Activated naive CD4-positive, alpha-beta T cell treated with anti-CD3 and anti-CD28 coated beads, Interleukin-2, amount 10 ng/mL, durations not matched to agents 7 days and 5 days (primary cell): ENCODE measurements at regions not wholly inside any gene's neighbourhood (a gene's known extent, or its start where the extent isn't known, plus 50 kb on each side); places are given as distances from the start of the nearest gene placed in this dataset.

ENCODE experiments used
- CTCF ChIA-PET: fragments of 350-600 bp; sonication (Branson Sonifier 250); formaldehyde crosslinking; loops from one replicate; lab custom pipeline; 2021; ENCODE audit warnings: antibody characterized with exemption; lab: Charles Lee
- DNase-seq: peaks from one replicate; pipeline ENCODE4 v3.0.0-alpha.2; 2020
- H3K27ac Mint-ChIP-seq: one replicate; pipeline ENCODE4 v1.8.0; 2021; ENCODE audit warnings: mild to moderate bottlenecking, moderate library complexity, mixed read lengths
- H3K27me3 Mint-ChIP-seq: one replicate; pipeline ENCODE4 v1.8.0; 2021; ENCODE audit warnings: mild to moderate bottlenecking, mixed read lengths
- H3K36me3 Mint-ChIP-seq: one replicate; pipeline ENCODE4 v1.8.0; 2021; ENCODE audit warnings: mixed read lengths
- H3K4me1 Mint-ChIP-seq: one replicate; pipeline ENCODE4 v1.8.0; 2021; ENCODE audit warnings: mixed read lengths
- H3K4me3 Mint-ChIP-seq: one replicate; pipeline ENCODE4 v1.8.0; 2021; ENCODE audit warnings: mild to moderate bottlenecking, moderate library complexity, mixed read lengths
- H3K9me3 Mint-ChIP-seq: one replicate; pipeline ENCODE4 v1.8.0; 2021; ENCODE audit warnings: mixed read lengths

- Mint-ChIP-seq H3K27me3 (no peaks in the 10 kb centered on the region), H3K4me1 (no peaks in the 10 kb centered on the region), H3K27ac (no peak overlapping the region), H3K4me3 (no peak overlapping the region), H3K9me3 (no peaks in the 10 kb centered on the region), H3K36me3 (no peaks in the 10 kb centered on the region)
- CTCF ChIA-PET, result no interaction called here
- DNase-seq, result no peak
Measured at GRCh38 chr7:84389242-84389641, 194.7 kb upstream of the SEMA3A start.

DNA sequence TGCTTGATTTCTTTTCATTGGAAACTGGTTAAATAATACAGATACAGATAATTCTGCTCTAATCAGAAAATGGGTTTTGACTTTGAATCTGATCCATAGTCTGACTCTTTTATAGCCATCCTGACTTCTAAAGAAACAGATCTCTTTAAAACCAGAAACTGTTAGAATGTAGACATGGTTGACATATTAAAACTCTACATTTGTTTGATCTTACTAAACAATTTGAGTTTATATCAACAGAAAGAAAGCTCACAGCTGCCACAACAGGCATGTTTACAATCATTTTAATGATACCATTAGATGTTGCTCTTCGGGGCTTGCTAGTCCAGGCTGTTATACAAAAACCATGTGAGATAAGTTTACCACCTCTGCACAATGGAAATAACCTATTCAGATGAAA, 193.0 kb upstream of the SEMA3A start:
- no peak overlapping the region for H3K27ac Mint-ChIP-seq
- no peaks in the 10 kb centered on the region for H3K27me3 Mint-ChIP-seq
- H3K36me3 Mint-ChIP-seq, result no peaks in the 10 kb centered on the region
- H3K4me3 Mint-ChIP-seq, result no peak overlapping the region
- CTCF ChIA-PET, result no interaction called here
- no peaks in the 10 kb centered on the region for H3K9me3 Mint-ChIP-seq
- H3K4me1 Mint-ChIP-seq, result no peaks in the 10 kb centered on the region
- DNase-seq, result no peak

- H3K27me3 Mint-ChIP-seq, result no peaks in the 10 kb centered on the region
- no peak for DNase-seq
- CTCF ChIA-PET, result no interaction called here
- no peak overlapping the region for H3K4me3 Mint-ChIP-seq
- H3K36me3 Mint-ChIP-seq, result no peaks in the 10 kb centered on the region
- H3K4me1 Mint-ChIP-seq, result no peaks in the 10 kb centered on the region
- no peaks in the 10 kb centered on the region for H3K9me3 Mint-ChIP-seq
- no peak overlapping the region for H3K27ac Mint-ChIP-seq
Measured at GRCh38 chr7:84384417-84384816, 189.8 kb upstream of the SEMA3A start.

DNA sequence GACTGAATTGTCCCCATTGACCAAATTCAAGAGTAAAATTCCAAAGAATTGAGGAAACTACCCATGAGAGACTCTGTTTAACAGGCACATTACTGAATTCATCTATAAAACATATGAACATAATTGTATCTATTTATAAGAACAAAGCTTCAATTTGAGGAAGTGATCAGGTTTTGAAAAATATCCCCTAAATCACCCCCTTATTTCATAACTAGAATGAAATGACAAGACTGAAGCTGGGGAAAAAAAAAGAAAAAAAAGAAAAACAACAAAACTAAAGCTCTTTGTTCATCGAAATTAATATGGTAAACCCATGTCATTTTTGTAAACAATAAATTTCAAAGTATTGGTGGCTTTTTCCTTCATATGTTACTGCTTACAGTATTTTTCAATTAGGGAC, 184.9 kb upstream of the SEMA3A start:
- no peaks in the 10 kb centered on the region for H3K27me3 Mint-ChIP-seq
- CTCF ChIA-PET, result no interaction called here
- no peaks in the 10 kb centered on the region for H3K9me3 Mint-ChIP-seq
- DNase-seq, result no peak
- H3K27ac Mint-ChIP-seq, result no peak overlapping the region
- H3K36me3 Mint-ChIP-seq, result no peaks in the 10 kb centered on the region
- no peaks in the 10 kb centered on the region for H3K4me1 Mint-ChIP-seq
- no peak overlapping the region for H3K4me3 Mint-ChIP-seq

DNA sequence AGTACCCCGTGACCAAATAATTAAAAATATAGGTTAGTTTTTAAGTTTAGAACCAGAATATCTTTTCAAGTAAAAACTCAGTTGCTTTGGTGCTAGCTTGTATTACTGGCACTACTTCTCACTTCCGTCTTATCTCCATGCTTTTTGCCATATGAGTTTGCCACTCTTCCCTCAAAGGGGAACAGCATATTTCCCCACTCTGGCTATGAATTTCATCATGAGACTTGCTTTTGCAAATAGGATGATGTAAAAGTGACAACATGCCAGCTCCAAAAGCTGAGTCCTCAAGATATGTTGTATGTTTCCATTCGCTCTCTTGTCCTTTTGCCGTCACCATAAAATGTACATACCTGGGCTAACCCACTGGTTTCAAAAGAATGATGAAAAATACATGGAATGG, 178.1 kb upstream of the SEMA3A start:
- CTCF ChIA-PET, result no interaction called here
- no peaks in the 10 kb centered on the region for H3K27me3 Mint-ChIP-seq
- no peaks in the 10 kb centered on the region for H3K4me1 Mint-ChIP-seq
- H3K4me3 Mint-ChIP-seq, result no peak overlapping the region
- DNase-seq, result no peak
- H3K36me3 Mint-ChIP-seq, result no peaks in the 10 kb centered on the region
- H3K9me3 Mint-ChIP-seq, result no peaks in the 10 kb centered on the region
- H3K27ac Mint-ChIP-seq, result no peak overlapping the region

DNA sequence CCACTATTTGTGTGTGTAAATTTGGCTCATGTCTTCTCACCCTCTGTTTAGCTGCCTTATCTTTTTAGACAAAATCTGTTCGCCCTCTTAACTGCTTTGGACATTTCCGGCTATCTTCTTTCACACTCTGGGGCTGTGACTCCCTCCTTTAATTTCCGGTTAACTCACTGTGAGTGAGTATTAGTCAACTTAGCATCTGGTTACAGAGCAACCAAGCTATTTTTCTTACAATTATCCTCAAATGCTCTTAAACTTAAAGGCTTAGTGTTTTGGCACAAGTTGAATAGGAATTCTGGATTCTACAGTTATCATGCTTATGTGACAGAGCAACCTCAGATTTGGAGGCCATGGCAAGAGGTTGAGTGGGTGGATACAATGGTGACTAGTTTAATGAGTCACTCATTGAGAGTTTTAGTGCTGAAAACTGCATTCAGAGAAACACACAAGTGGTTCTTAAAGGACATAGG, 177.6 kb upstream of the SEMA3A start:
- no peak overlapping the region for H3K27ac Mint-ChIP-seq
- no peaks in the 10 kb centered on the region for H3K4me1 Mint-ChIP-seq
- no peaks in the 10 kb centered on the region for H3K9me3 Mint-ChIP-seq
- no peaks in the 10 kb centered on the region for H3K27me3 Mint-ChIP-seq
- no peak for DNase-seq
- CTCF ChIA-PET, result no interaction called here
- H3K36me3 Mint-ChIP-seq, result no peaks in the 10 kb centered on the region
- no peak overlapping the region for H3K4me3 Mint-ChIP-seq

- Mint-ChIP-seq H3K36me3 (no peaks in the 10 kb centered on the region), H3K4me3 (no peak overlapping the region)
- CTCF ChIA-PET, result no interaction called here
Measured at GRCh38 chr7:84370114-84370513, 175.5 kb upstream of the SEMA3A start.

GRCh38 chr7:84368122-84368521, 173.5 kb upstream of the SEMA3A start:
- DNase-seq, result no peak
- no peaks in the 10 kb centered on the region for H3K27me3 Mint-ChIP-seq
- no peaks in the 10 kb centered on the region for H3K9me3 Mint-ChIP-seq
- CTCF ChIA-PET, result no interaction called here
- no peak overlapping the region for H3K4me3 Mint-ChIP-seq
- H3K27ac Mint-ChIP-seq, result no peak overlapping the region
- H3K4me1 Mint-ChIP-seq, result no peaks in the 10 kb centered on the region
- no peaks in the 10 kb centered on the region for H3K36me3 Mint-ChIP-seq

More at GRCh38 chr7:84370114-84370513, 175.5 kb upstream of the SEMA3A start:
- no peak for DNase-seq
- H3K27ac Mint-ChIP-seq, result no peak overlapping the region
- no peaks in the 10 kb centered on the region for H3K27me3 Mint-ChIP-seq
- no peaks in the 10 kb centered on the region for H3K9me3 Mint-ChIP-seq
- no peaks in the 10 kb centered on the region for H3K4me1 Mint-ChIP-seq

DNA sequence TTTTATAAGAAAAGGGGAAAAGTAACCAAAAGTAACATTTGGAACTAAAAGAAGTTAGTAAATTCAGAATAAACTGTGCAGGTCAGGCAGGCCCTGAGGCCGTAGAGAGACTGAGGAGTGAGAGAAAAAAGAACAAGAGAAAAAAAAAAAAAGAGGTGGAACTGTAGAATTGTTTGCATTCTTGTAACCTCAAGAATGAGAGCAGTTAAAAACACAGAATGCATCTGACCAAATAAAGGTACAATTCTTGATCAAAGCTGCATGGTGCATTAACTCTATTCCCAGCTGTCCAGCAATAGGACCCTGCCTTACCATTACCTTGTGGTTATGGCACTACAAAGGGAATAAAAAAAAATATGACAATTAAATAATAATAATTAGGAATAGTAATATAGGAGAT, 170.1 kb upstream of the SEMA3A start:
- DNase-seq, result no peak
- no peaks in the 10 kb centered on the region for H3K9me3 Mint-ChIP-seq
- no peaks in the 10 kb centered on the region for H3K27me3 Mint-ChIP-seq
- no peak overlapping the region for H3K4me3 Mint-ChIP-seq
- H3K4me1 Mint-ChIP-seq, result no peaks in the 10 kb centered on the region
- H3K36me3 Mint-ChIP-seq, result no peaks in the 10 kb centered on the region
- H3K27ac Mint-ChIP-seq, result no peak overlapping the region
- CTCF ChIA-PET, result interaction anchor here (1.5 kb wide), 1 partner anchor 11 kb away, joined by 3 read pairs; no protein-coding TSS in a partner anchor

DNA sequence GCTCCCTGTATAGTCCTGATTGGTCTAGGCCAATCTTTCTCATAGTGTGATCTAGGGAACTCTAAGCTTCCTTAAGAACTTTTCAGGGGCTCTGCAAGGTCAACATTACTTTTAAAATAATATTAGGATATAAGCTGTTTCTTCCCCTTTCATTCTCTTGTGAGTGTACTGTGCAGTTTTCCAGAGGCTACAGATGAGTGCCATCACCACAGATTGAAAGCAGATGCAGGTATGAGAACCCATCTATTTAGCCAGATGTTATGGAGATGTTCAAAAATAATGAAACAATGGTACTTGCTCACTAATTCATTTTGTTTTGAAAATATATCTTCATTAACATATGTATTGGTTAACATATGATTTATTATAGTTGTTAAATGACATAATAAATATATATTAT, 169.2 kb upstream of the SEMA3A start:
- Mint-ChIP-seq H3K9me3 (no peaks in the 10 kb centered on the region), H3K4me3 (no peak overlapping the region), H3K36me3 (no peaks in the 10 kb centered on the region), H3K27ac (no peak overlapping the region), H3K27me3 (no peaks in the 10 kb centered on the region), H3K4me1 (no peaks in the 10 kb centered on the region)
- CTCF ChIA-PET, result interaction anchor here (1.0 to 1.5 kb wide), 2 partner anchors 12 to 17 kb away, joined by 3 read pairs; no protein-coding TSS in a partner anchor
- no peak for DNase-seq

- Mint-ChIP-seq H3K36me3 (no peaks in the 10 kb centered on the region), H3K27me3 (no peaks in the 10 kb centered on the region), H3K27ac (no peak overlapping the region), H3K4me1 (no peaks in the 10 kb centered on the region), H3K9me3 (no peaks in the 10 kb centered on the region), H3K4me3 (no peak overlapping the region)
- CTCF ChIA-PET, result interaction anchor here (1.0 kb wide), 1 partner anchor 16 kb away, joined by 3 read pairs; no protein-coding TSS in a partner anchor
- no peak for DNase-seq
Measured at GRCh38 chr7:84362828-84363227, 168.2 kb upstream of the SEMA3A start.

- Mint-ChIP-seq H3K27me3 (no peaks in the 10 kb centered on the region), H3K27ac (no peak overlapping the region), H3K4me1 (no peaks in the 10 kb centered on the region), H3K9me3 (no peaks in the 10 kb centered on the region), H3K4me3 (no peak overlapping the region), H3K36me3 (no peaks in the 10 kb centered on the region)
- CTCF ChIA-PET, result no interaction called here
- DNase-seq, result no peak
Measured at GRCh38 chr7:84362360-84362759, 167.8 kb upstream of the SEMA3A start.

DNA sequence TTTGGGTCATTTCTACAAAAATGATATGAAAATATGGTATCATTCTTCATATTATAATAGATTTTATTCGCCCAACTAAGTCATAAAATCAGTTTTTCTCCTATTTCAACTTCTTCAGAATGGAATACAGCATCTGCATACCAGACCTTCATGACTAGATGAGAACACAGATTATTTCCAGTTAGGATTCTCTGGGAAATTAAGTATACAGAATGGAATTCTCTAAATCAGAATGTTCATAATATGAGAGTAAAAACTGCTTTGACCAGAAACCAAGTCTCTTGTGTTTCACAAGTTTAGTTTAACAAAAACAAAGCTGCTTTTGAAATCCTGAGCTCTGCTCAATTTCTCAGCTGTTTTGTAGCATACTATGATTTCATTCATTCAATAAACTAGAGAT, 160.3 kb upstream of the SEMA3A start:
- Mint-ChIP-seq H3K4me1 (no peaks in the 10 kb centered on the region), H3K4me3 (no peak overlapping the region), H3K27me3 (no peaks in the 10 kb centered on the region), H3K36me3 (no peaks in the 10 kb centered on the region), H3K9me3 (no peaks in the 10 kb centered on the region), H3K27ac (no peak overlapping the region)
- DNase-seq, result no peak
- CTCF ChIA-PET, result no interaction called here

GRCh38 chr7:84354030-84354429, 159.4 kb upstream of the SEMA3A start:
- Mint-ChIP-seq H3K4me3 (no peak overlapping the region), H3K4me1 (no peaks in the 10 kb centered on the region), H3K9me3 (no peaks in the 10 kb centered on the region), H3K36me3 (no peaks in the 10 kb centered on the region), H3K27ac (no peak overlapping the region), H3K27me3 (no peaks in the 10 kb centered on the region)
- CTCF ChIA-PET, result no interaction called here
- DNase-seq, result no peak

- no peak overlapping the region for H3K27ac Mint-ChIP-seq
- no peaks in the 10 kb centered on the region for H3K36me3 Mint-ChIP-seq
- CTCF ChIA-PET, result no interaction called here
- DNase-seq, result no peak
- H3K9me3 Mint-ChIP-seq, result no peaks in the 10 kb centered on the region
- H3K4me3 Mint-ChIP-seq, result no peak overlapping the region
- H3K4me1 Mint-ChIP-seq, result no peaks in the 10 kb centered on the region
- H3K27me3 Mint-ChIP-seq, result no peaks in the 10 kb centered on the region
Measured at GRCh38 chr7:84339306-84339705, 144.7 kb upstream of the SEMA3A start.

DNA sequence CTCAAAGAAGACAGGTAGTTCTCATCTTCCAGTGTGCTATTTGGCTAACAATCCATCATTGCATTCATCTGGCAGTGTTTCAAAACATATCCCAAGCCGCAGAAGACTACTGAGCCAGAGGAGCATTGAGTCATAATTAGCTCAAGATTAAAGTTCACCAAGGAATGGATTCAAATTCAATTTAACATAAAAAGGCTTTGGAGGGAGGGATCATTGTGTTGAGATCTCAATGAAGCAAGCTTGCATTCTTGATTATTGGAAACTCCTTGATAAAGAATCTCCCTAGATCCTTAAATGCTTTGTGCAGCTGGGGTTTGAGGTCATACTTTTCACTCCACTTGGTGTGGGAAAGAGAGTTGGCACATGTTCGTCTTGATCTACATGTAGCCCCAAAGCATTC, 142.8 kb upstream of the SEMA3A start:
- Mint-ChIP-seq H3K36me3 (no peaks in the 10 kb centered on the region), H3K4me3 (no peak overlapping the region), H3K27me3 (no peaks in the 10 kb centered on the region), H3K9me3 (no peaks in the 10 kb centered on the region), H3K4me1 (no peaks in the 10 kb centered on the region), H3K27ac (no peak overlapping the region)
- DNase-seq, result no peak
- CTCF ChIA-PET, result no interaction called here
